HG03045 (cell line): ENCODE measurements at regions not wholly inside any gene's neighbourhood (a gene's known extent, or its start where the extent isn't known, plus 50 kb on each side); places are given as distances from the start of the nearest gene placed in this dataset.

Experiments used
- ATAC-seq: cut with Tn5 transposase; IDR thresholded peaks from one replicate; pipeline ENCODE4 v1.9.1; 2021; ENCODE audit warnings: mild to moderate bottlenecking, moderate library complexity; ENCODE audit not compliant: unreplicated experiment

- no peak for ATAC-seq
These were observed 254.0 kb upstream of the PPP2R2D start for GRCh38 chr10:131646551-131647525.

GRCh38 chr10:131647789-131648188, 253.0 kb upstream of the PPP2R2D start:
- no peak for ATAC-seq

- no peak for ATAC-seq
These were observed 252.3 kb upstream of the PPP2R2D start for GRCh38 chr10:131648386-131649020.

GRCh38 chr10:131649617-131650016, 251.2 kb upstream of the PPP2R2D start:
- no peak for ATAC-seq

GRCh38 chr10:131650169-131650705, 250.6 kb upstream of the PPP2R2D start:
- no peak for ATAC-seq

- ATAC-seq: no peak
These were observed 249.8 kb upstream of the PPP2R2D start for GRCh38 chr10:131650771-131651673.

- no peak for ATAC-seq
These were observed 249.0 kb upstream of the PPP2R2D start for GRCh38 chr10:131651674-131652437.

- no peak for ATAC-seq
These were observed 248.2 kb upstream of the PPP2R2D start for GRCh38 chr10:131652438-131653139.

- ATAC-seq: no peak
These were observed 247.7 kb upstream of the PPP2R2D start for GRCh38 chr10:131653140-131653539.

GRCh38 chr10:131653554-131654470, 247.0 kb upstream of the PPP2R2D start:
- no peak for ATAC-seq

- ATAC-seq: no peak
These were observed 246.2 kb upstream of the PPP2R2D start for GRCh38 chr10:131654471-131655087.

GRCh38 chr10:131655101-131655849, 245.5 kb upstream of the PPP2R2D start:
- no peak for ATAC-seq

- no peak for ATAC-seq
These were observed 244.8 kb upstream of the PPP2R2D start for GRCh38 chr10:131656009-131656408.

- ATAC-seq: no peak
These were observed 244.4 kb upstream of the PPP2R2D start for GRCh38 chr10:131656431-131656841.

GRCh38 chr10:131657318-131657984, 243.4 kb upstream of the PPP2R2D start:
- no peak for ATAC-seq

- no peak for ATAC-seq
These were observed 242.8 kb upstream of the PPP2R2D start for GRCh38 chr10:131657985-131658330.
